Endothelial cell (in vitro differentiated cells): ENCODE measurements at regions not wholly inside any gene's neighbourhood (a gene's known extent, or its start where the extent isn't known, plus 50 kb on each side); places are given as distances from the start of the nearest gene placed in this dataset.

Experiments
- DNase-seq: peaks from one replicate; pipeline ENCODE4 v3.0.0; 2021; ENCODE audit warnings: low spot score
- H3K27ac Mint-ChIP-seq: one replicate; pipeline ENCODE4 v1.8.0; 2021; ENCODE audit warnings: mixed read lengths, inconsistent platforms; ENCODE audit not compliant: unreplicated experiment
- H3K27me3 Mint-ChIP-seq: one replicate; pipeline ENCODE4 v1.8.0; 2021; ENCODE audit warnings: mild to moderate bottlenecking, moderate library complexity, mixed read lengths, inconsistent platforms; ENCODE audit not compliant: unreplicated experiment
- H3K36me3 Mint-ChIP-seq: one replicate; pipeline ENCODE4 v1.8.0; 2021; ENCODE audit warnings: mild to moderate bottlenecking, low read depth, mixed read lengths, inconsistent platforms; ENCODE audit not compliant: unreplicated experiment
- H3K4me1 Mint-ChIP-seq: one replicate; pipeline ENCODE4 v1.8.0; 2021; ENCODE audit warnings: mild to moderate bottlenecking, mixed read lengths, inconsistent platforms; ENCODE audit not compliant: unreplicated experiment
- H3K4me3 Mint-ChIP-seq: one replicate; pipeline ENCODE4 v1.8.0; 2021; ENCODE audit warnings: mild to moderate bottlenecking, mixed read lengths, inconsistent platforms; ENCODE audit not compliant: unreplicated experiment
- H3K9me3 Mint-ChIP-seq: one replicate; pipeline ENCODE4 v1.8.0; 2021; ENCODE audit warnings: mixed read lengths, inconsistent platforms; ENCODE audit not compliant: unreplicated experiment
- CTCF ChIP-seq: fragments of 200-600 bp; sonication (generic); IDR thresholded peaks from one replicate; pipeline ENCODE4 v1.5.0; 2021; ENCODE audit warnings: antibody characterized with exemption; ENCODE audit not compliant: unreplicated experiment

DNA sequence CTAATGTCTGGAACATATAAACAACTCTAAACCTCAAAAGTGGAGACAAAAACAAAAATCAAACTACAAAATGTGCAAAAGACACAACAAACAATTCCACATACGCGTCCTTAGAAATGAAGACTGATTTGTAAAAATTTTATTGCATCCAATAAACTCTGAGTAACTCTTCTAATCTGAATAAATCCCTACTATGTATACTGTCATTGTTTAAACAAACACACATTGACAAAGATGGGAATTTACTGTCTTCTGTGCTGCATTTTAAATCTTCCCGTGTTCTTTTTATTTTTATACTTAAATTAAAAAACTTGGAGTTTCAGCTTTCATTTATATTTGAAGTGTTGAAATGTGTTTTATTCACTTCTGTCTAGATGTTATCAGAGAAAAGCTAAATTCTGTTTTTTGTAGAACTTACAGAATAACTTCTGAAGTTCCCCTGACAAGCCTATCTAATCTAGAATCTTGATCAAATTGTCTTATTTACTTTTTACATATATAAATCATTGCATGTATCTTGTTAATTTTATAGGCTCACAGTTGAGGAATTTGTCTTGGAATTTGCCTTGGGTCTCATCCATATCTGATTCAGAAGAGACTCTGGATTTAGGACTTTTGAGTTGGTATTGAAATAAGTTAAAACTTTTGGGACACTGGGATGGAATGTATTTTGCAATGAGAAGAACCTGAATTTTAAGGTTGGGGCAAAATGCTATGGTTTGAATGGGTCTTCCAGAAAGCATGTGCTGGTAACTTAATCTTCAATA, 2064.4 kb upstream of the C9orf72 start:
- no peaks in the 10 kb centered on the region for H3K4me1 Mint-ChIP-seq
- DNase-seq = no peak
- H3K36me3 Mint-ChIP-seq = no peaks in the 10 kb centered on the region
- H3K4me3 Mint-ChIP-seq = no peak overlapping the region
- no peaks in the 10 kb centered on the region for H3K9me3 Mint-ChIP-seq
- TF ChIP-seq CTCF = no peak
- H3K27ac Mint-ChIP-seq = no peak overlapping the region
- H3K27me3 Mint-ChIP-seq = peaks cover 1% of the 10 kb centered on the region

DNA sequence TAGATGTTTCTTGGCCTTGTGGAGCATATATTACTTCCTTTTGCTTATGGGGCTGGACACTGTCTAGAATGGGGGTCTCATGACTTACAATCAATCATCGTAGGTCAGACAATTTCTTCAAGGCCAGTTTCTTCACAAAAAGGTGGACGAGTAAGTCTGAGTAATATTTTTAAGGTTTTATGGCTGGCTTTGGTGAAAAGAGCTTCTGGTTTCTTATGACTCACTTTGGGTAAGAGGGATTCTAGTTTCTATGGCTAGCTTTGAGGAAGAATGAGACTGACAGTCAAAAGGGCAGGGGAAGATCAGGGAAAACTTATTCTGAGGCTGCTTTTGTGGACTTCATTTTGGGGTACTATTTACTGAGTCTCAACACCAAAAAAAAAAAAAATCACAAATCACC, 2067.2 kb upstream of the C9orf72 start:
- Mint-ChIP-seq H3K9me3 (no peaks in the 10 kb centered on the region), H3K27ac (no peak overlapping the region), H3K4me1 (no peaks in the 10 kb centered on the region), H3K27me3 (peaks cover 1% of the 10 kb centered on the region), H3K36me3 (no peaks in the 10 kb centered on the region), H3K4me3 (no peak overlapping the region)
- no peak for TF ChIP-seq CTCF
- no peak for DNase-seq

DNA sequence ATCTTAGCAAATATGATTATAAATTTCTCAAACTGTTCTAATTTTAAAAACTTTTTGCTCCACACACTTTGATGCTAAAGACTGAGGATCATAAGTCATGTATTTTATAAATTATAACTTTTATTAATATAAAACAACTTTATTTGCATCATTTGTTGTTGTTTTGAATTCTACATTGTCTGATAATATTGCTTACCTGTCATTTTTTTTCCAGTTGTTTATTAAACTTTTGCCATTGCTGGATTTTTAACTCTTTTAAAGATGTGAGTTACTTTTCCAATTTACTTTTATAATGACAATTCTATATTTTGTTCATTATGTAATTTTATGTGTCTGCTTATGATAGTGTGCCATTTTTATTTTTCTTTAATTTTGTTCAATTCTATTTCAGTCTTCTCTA, 2071.2 kb upstream of the C9orf72 start:
- TF ChIP-seq CTCF = no peak
- no peak overlapping the region for H3K4me3 Mint-ChIP-seq
- no peaks in the 10 kb centered on the region for H3K9me3 Mint-ChIP-seq
- H3K36me3 Mint-ChIP-seq = no peaks in the 10 kb centered on the region
- no peak overlapping the region for H3K27ac Mint-ChIP-seq
- H3K4me1 Mint-ChIP-seq = peaks cover 4% of the 10 kb centered on the region
- peaks cover 1% of the 10 kb centered on the region for H3K27me3 Mint-ChIP-seq
- DNase-seq = no peak

GRCh38 chr9:29647451-29647850, 2074.2 kb upstream of the C9orf72 start:
- no peak for TF ChIP-seq CTCF
- Mint-ChIP-seq H3K27ac (no peak overlapping the region), H3K36me3 (no peaks in the 10 kb centered on the region), H3K9me3 (no peaks in the 10 kb centered on the region), H3K4me1 (peaks cover 9% of the 10 kb centered on the region), H3K27me3 (no peaks in the 10 kb centered on the region), H3K4me3 (no peak overlapping the region)
- DNase-seq = no peak

DNA sequence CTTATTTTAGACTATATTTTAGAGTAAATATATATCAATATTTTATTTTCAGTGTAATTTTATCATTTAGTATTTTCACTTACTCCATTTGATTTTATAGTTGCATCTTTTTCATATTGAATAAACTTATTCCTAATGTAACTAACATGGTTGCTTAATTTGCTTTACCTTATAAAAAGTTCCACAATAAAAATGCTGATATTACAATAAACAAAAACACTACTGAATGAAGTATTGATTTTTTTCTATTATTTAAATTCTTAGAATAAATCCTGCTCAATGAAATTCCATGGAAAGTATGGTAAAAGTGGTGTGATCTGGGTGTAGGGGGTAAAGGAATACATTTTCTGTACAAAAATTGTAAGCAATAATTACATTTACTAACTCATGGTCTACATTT, 2074.9 kb upstream of the C9orf72 start:
- Mint-ChIP-seq H3K27me3 (no peaks in the 10 kb centered on the region), H3K36me3 (no peaks in the 10 kb centered on the region), H3K27ac (no peak overlapping the region), H3K4me3 (no peak overlapping the region), H3K4me1 (peaks cover 9% of the 10 kb centered on the region), H3K9me3 (no peaks in the 10 kb centered on the region)
- TF ChIP-seq CTCF = no peak
- no peak for DNase-seq
